ENCODE measurements at regions not wholly inside any gene's neighbourhood (a gene's known extent, or its start where the extent isn't known, plus 50 kb on each side); places are given as distances from the start of the nearest gene placed in this dataset.

GRCh38 chr13:105220881-105221280 lies 1314.6 kb downstream of the EFNB2 start:
- no peak overlapping the region for H3K4me3 ChIP-seq (ENCODE audit: low read depth, low read length)
- TF ChIP-seq POLR2A (IDR thresholded peaks at IDR 0.05; ENCODE audit: extremely low read depth, insufficient read length) (no peak), CTCF (IDR thresholded peaks at IDR 0.05; ENCODE audit: low read depth, low read length) (no peak), MYC (IDR thresholded peaks at IDR 0.05; ENCODE audit: low read depth, low read length) (no peak), MAX (IDR thresholded peaks at IDR 0.05; ENCODE audit: low read depth, low read length) (no peak)
- DNase-seq (ENCODE audit: low read depth) = no peak

- no peak overlapping the region for H3K4me3 ChIP-seq (ENCODE audit: low read depth, low read length)
- TF ChIP-seq MYC (IDR thresholded peaks at IDR 0.05; ENCODE audit: low read depth, low read length) = no peak
- DNase-seq (ENCODE audit: low read depth) = no peak
Measured at GRCh38 chr13:105220063-105220462, 1315.4 kb downstream of the EFNB2 start.

GRCh38 chr13:105219651-105220050 lies 1315.8 kb downstream of the EFNB2 start:
- no peak for DNase-seq (ENCODE audit: low read depth)
- TF ChIP-seq POLR2A (IDR thresholded peaks at IDR 0.05; ENCODE audit: extremely low read depth, insufficient read length) (no peak), MYC (IDR thresholded peaks at IDR 0.05; ENCODE audit: low read depth, low read length) (no peak), CTCF (IDR thresholded peaks at IDR 0.05; ENCODE audit: low read depth, low read length) (no peak), MAX (IDR thresholded peaks at IDR 0.05; ENCODE audit: low read depth, low read length) (no peak)
- no peak overlapping the region for H3K4me3 ChIP-seq (ENCODE audit: low read depth, low read length)

GRCh38 chr13:105213512-105213911 lies 1322.0 kb downstream of the EFNB2 start:
- TF ChIP-seq MYC (IDR thresholded peaks at IDR 0.05; ENCODE audit: low read depth, low read length) (no peak), MAX (IDR thresholded peaks at IDR 0.05; ENCODE audit: low read depth, low read length) (peak; percentile 40; the same call in 1 of the 2 replicates), CTCF (IDR thresholded peaks at IDR 0.05; ENCODE audit: low read depth, low read length) (no peak), POLR2A (IDR thresholded peaks at IDR 0.05; ENCODE audit: extremely low read depth, insufficient read length) (no peak)
- H3K4me3 ChIP-seq (ENCODE audit: low read depth, low read length) = no peak overlapping the region
- peak; percentile 27 for DNase-seq (ENCODE audit: low read depth)

- TF ChIP-seq MAX (IDR thresholded peaks at IDR 0.05; ENCODE audit: low read depth, low read length) (no peak), POLR2A (IDR thresholded peaks at IDR 0.05; ENCODE audit: extremely low read depth, insufficient read length) (no peak), CTCF (IDR thresholded peaks at IDR 0.05; ENCODE audit: low read depth, low read length) (no peak), MYC (IDR thresholded peaks at IDR 0.05; ENCODE audit: low read depth, low read length) (no peak)
- H3K4me3 ChIP-seq (ENCODE audit: low read depth, low read length) = no peak overlapping the region
- no peak for DNase-seq (ENCODE audit: low read depth)
Measured at GRCh38 chr13:105207572-105208293, 1327.7 kb downstream of the EFNB2 start.

GRCh38 chr13:105202354-105202753 lies 1333.1 kb downstream of the EFNB2 start:
- no peak overlapping the region for H3K4me3 ChIP-seq (ENCODE audit: low read depth, low read length)
- peak; percentile 56 for TF ChIP-seq CTCF (IDR thresholded peaks at IDR 0.05; ENCODE audit: low read depth, low read length)
- no peak for TF ChIP-seq POLR2A (IDR thresholded peaks at IDR 0.05; ENCODE audit: extremely low read depth, insufficient read length)
- TF ChIP-seq MAX (IDR thresholded peaks at IDR 0.05; ENCODE audit: low read depth, low read length) = no peak
- DNase-seq (ENCODE audit: low read depth) = peak; percentile 47

Data from NB4 (cell line).